Activated B cell treated with CpG ODN at 0.5 μM for 24 hours (primary cell): ENCODE measurements at regions not wholly inside any gene's neighbourhood (a gene's known extent, or its start where the extent isn't known, plus 50 kb on each side); places are given as distances from the start of the nearest gene placed in this dataset.

Experiments
- ATAC-seq: fragments of 200-7000 bp; cut with Tn5 transposase; one replicate; pipeline ENCODE4 v1.10.0; 2021; ENCODE audit warnings: low read depth, mild to moderate bottlenecking, moderate library complexity
- CTCF ChIA-PET: fragments of 350-600 bp; sonication (Branson Sonifier 250); formaldehyde crosslinking; loops from one replicate; lab custom pipeline; 2021; ENCODE audit warnings: antibody characterized with exemption; lab: Charles Lee
- POLR2A ChIA-PET: fragments of 350-600 bp; sonication (Branson Sonifier 250); formaldehyde crosslinking; loops from one replicate; lab custom pipeline; 2021; ENCODE audit warnings: antibody characterized with exemption; lab: Charles Lee
- DNase-seq: peaks from one replicate; pipeline ENCODE4 v3.0.0; 2022
- H3K27ac Mint-ChIP-seq: one replicate; pipeline ENCODE4 v1.8.0; 2020; ENCODE audit warnings: mixed read lengths
- H3K27me3 Mint-ChIP-seq: one replicate; pipeline ENCODE4 v1.8.0; 2021; ENCODE audit warnings: mixed read lengths
- H3K36me3 Mint-ChIP-seq: one replicate; pipeline ENCODE4 v1.8.0; 2021; ENCODE audit warnings: low read depth, mixed read lengths
- H3K4me1 Mint-ChIP-seq: one replicate; pipeline ENCODE4 v1.8.0; 2021; ENCODE audit warnings: mixed read lengths
- H3K4me3 Mint-ChIP-seq: one replicate; pipeline ENCODE4 v1.8.0; 2020; ENCODE audit warnings: mild to moderate bottlenecking, mixed read lengths
- H3K9me3 Mint-ChIP-seq: one replicate; pipeline ENCODE4 v1.8.0; 2020; ENCODE audit warnings: mixed read lengths
- intact Hi-C: fragments of 100-400 bp; cut with micrococcal nuclease; formaldehyde crosslinking; loops from one replicate; pipeline ENCODE4 v1.15.1; 2024
- TF ChIP-seq, protein P1 (sequence below): fragments of 200-600 bp; IDR thresholded peaks from one replicate; pipeline ENCODE4 v1.8.0; 2022; ENCODE audit warnings: antibody characterized with exemption, mild to moderate bottlenecking

DNA sequence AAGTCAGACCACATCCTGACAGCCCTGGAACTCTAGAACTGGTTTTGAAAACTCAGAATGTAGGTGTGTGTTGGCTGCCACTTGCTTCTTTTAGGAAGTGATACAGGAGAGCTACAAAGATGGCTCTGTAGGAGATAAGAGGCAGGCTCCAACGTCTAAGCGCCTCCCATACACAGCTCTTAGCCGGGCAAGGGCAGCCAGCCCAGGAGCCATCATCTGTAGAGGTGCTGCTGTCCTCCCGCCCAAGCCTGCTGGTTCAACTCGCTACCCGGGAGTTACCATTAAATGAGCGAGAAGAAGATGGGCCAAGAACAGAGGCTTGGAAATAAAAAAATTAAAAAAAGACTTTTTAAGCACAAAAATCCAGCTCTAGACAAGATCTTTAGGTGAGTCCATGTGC lies 61.2 kb upstream of the DIO3 start:
- no peaks in the 10 kb centered on the region for H3K36me3 Mint-ChIP-seq
- ChIA-PET CTCF (no interaction called here), POLR2A (no interaction called here)
- H3K27ac Mint-ChIP-seq: no peak overlapping the region
- no peaks in the 10 kb centered on the region for H3K9me3 Mint-ChIP-seq
- H3K4me3 Mint-ChIP-seq: no peak overlapping the region
- H3K4me1 Mint-ChIP-seq: no peaks in the 10 kb centered on the region
- TF ChIP-seq, protein P1, sequence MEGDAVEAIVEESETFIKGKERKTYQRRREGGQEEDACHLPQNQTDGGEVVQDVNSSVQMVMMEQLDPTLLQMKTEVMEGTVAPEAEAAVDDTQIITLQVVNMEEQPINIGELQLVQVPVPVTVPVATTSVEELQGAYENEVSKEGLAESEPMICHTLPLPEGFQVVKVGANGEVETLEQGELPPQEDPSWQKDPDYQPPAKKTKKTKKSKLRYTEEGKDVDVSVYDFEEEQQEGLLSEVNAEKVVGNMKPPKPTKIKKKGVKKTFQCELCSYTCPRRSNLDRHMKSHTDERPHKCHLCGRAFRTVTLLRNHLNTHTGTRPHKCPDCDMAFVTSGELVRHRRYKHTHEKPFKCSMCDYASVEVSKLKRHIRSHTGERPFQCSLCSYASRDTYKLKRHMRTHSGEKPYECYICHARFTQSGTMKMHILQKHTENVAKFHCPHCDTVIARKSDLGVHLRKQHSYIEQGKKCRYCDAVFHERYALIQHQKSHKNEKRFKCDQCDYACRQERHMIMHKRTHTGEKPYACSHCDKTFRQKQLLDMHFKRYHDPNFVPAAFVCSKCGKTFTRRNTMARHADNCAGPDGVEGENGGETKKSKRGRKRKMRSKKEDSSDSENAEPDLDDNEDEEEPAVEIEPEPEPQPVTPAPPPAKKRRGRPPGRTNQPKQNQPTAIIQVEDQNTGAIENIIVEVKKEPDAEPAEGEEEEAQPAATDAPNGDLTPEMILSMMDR: no peak
- intact Hi-C loops: no loop called here
- ATAC-seq (no peak), DNase-seq (no peak)
- peaks cover 5% of the 10 kb centered on the region for H3K27me3 Mint-ChIP-seq

DNA sequence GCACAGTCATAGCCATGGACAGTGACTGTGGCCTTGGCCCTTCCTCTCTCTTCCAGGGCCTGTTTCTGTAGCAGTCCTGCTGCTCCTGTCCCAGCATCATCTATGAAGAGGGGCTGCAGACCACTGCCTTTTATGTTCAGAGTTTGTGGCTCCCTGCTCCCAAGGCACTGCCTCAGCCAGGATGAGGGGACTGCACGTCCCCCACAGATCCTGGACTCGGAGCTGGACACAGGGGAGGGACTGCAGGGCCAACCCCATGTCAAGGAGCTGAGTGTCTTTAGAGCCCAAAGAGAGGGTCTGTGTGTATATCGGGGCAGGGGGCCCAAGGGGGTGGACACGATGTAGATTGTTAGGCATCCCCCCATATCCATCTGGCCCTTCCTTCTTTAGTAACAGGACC lies 60.6 kb upstream of the DIO3 start:
- Mint-ChIP-seq H3K36me3 (no peaks in the 10 kb centered on the region), H3K27me3 (peaks cover 5% of the 10 kb centered on the region), H3K9me3 (no peaks in the 10 kb centered on the region), H3K4me3 (no peak overlapping the region), H3K4me1 (no peaks in the 10 kb centered on the region), H3K27ac (no peak overlapping the region)
- ChIA-PET CTCF (no interaction called here), POLR2A (no interaction called here)
- TF ChIP-seq, protein P1: no peak
- ATAC-seq (no peak), DNase-seq (peak; percentile 6)
- intact Hi-C loops: no loop called here

DNA sequence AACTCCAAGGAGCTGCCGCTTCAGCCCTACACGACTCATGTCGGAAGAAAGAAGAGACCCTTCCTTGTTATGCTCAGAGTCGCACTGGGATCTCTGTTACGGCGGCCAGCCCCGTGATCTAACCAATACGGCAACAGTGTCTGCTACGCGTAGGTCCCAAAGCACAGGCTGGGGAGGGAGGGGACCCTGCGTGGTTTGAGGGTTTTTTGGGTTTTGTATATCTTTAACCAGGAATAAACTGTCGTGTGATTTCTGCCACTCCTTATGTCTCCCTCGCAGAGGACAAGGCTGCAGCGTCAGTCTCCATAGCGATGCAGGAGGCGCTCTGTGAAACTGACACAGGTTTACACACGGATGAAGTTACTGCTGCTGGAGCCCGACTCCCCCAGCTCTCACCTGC lies 60.0 kb upstream of the DIO3 start:
- Mint-ChIP-seq H3K36me3 (no peaks in the 10 kb centered on the region), H3K4me3 (no peak overlapping the region), H3K9me3 (no peaks in the 10 kb centered on the region), H3K4me1 (no peaks in the 10 kb centered on the region), H3K27ac (no peak overlapping the region), H3K27me3 (peaks cover 5% of the 10 kb centered on the region)
- DNase-seq (no peak), ATAC-seq (no peak)
- TF ChIP-seq, protein P1: no peak
- POLR2A ChIA-PET: no interaction called here
- intact Hi-C loops: no loop called here
- CTCF ChIA-PET: no interaction called here

DNA sequence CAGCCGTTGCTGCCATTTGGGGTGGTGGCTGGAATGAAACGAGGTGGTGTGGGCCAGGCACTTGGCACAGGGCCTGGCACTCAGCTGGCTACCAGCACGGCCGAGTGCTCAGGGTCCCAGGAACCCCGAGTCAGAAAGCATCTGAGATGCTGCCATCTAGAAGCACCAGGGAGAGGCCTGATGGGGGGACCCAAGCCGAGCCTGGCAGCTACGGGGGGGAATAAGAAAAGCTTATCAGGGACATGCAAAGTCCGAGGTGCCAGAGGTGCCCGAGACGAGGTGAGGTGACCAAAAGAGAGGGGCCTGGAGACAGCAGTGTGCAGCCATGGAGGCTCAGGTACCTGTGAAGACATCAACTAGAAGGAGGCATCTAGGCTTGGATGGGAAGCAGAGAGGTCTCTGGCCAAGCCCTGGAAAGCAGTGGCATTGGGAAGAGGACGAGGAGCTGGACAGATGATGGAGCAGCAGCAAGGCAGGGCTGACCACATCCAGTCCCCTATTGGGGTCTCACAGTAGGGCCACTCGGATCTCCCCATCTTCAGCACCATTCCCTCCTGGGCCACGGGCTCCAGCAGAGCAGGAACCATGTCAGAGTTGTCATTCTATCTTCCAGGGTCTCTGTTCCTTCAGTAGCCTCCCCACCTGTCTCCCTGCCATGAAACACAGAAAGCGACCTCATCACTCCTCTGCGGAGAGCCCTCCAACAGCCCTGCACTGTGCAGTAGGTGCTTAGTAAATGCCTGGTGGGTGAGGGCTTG lies 59.3 kb upstream of the DIO3 start:
- POLR2A ChIA-PET: no interaction called here
- Mint-ChIP-seq H3K4me1 (no peaks in the 10 kb centered on the region), H3K36me3 (no peaks in the 10 kb centered on the region), H3K9me3 (no peaks in the 10 kb centered on the region), H3K4me3 (no peak overlapping the region), H3K27ac (no peak overlapping the region), H3K27me3 (peaks cover 2% of the 10 kb centered on the region)
- DNase-seq (no peak), ATAC-seq (no peak)
- TF ChIP-seq, protein P1: no peak
- CTCF ChIA-PET: no interaction called here
- intact Hi-C loops: no loop called here

DNA sequence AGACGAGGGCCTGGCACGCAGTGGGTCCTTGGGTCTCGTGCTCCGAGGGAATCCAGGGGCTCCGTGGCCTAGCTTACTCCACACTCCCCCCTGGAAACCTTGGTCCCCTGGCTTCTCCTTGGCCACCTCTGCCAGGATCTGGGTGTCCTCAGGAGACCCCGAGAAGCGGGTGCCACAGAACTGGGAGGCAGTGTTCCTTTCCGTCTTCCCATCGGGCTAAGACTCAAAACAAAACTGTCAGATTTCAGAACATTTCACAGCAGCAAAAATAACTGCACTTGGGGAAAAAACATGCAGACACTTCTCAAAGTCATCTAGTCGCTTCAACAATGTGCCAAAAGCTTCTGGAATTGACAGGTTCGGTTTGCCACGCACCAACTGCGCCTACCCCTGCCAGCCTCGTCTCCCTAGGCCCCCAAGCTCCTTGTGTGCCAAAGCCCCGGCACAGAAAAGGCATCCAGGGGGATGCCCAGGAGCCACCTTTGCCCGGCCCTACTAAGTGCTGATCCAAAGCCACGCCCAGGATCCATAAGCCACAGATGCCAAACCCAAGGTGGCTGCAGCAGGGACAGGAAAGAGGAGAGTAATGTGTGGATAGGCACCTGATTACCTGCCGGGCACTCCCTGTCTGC lies 58.4 kb upstream of the DIO3 start:
- DNase-seq (peak; percentile 5), ATAC-seq (no peak)
- intact Hi-C loops: no loop called here
- H3K4me3 Mint-ChIP-seq: no peak overlapping the region
- peaks cover 2% of the 10 kb centered on the region for H3K27me3 Mint-ChIP-seq
- no peak overlapping the region for H3K27ac Mint-ChIP-seq
- CTCF ChIA-PET: no interaction called here
- H3K9me3 Mint-ChIP-seq: no peaks in the 10 kb centered on the region
- no peaks in the 10 kb centered on the region for H3K36me3 Mint-ChIP-seq
- POLR2A ChIA-PET: no interaction called here
- TF ChIP-seq, protein P1: no peak
- H3K4me1 Mint-ChIP-seq: no peaks in the 10 kb centered on the region
